NCI-H774 (cell line): ENCODE measurements at regions not wholly inside any gene's neighbourhood (a gene's known extent, or its start where the extent isn't known, plus 50 kb on each side); places are given as distances from the start of the nearest gene placed in this dataset.
"Not testable (repeated sequence)": the region's sequence is repeated elsewhere in the genome, so short reads cannot be mapped to it uniquely, and the experiment has no call there.

Source experiments
- DNase-seq: peaks from one replicate; lab custom pipeline; 2025; lab: John Stamatoyannopoulos, UW

DNA sequence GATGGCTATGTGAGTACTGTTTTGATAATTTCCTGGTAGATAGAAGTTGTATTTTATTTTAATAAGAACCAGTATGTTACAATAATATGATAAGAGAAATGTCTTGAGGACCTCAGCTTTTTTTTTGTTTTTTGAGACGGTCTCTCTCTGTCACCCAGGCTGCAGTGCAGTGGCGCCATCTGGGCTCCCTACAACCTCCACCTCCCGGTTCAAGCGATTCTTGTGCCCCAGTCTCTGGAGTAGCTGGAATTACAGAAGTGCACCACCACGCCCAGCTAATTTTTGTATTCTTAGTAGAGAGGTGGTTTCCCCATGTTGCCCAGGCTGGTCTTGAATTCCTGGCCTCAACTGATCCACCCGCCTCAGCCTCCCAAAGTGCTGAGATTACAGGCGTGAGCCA lies 968.1 kb upstream of the ADGRL4 start:
- DNase-seq: no peak

DNA sequence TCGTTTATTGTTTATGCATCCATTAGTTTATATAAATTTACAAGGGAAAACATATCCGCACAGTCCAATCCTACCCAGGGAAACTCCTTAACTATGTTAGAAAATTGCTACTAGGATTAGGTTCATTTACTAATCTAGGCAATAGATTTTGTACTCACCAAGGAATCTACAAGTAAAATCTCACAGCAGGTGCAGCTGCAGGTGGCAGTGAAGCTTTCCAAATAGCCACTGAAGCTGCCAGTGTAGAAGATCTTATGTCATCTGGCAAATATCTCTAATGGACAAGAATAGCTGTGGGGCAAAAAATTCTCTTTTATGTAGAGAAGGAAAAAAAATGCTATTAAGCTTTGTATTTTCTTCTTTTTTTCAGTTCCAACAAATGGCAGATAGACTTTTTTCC lies 963.4 kb upstream of the ADGRL4 start:
- DNase-seq: no peak

DNA sequence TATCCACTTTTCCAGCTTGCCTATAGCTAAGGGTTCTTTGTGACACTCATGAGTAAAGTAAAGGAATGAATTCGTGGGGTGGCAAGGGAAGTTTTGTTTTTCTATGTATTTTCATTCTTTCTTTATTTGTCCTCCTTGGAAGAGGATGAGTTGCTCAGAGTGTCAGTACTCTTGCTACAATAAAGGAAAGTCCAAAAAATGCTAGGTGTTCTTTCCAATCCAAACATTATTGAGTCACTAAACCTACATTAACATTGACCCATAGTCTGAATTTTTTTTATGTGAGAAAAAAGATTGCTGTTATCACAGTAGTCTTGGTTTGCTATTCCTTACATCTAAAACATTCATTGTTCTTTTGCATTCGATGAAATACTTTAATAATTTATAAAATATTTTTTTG lies 959.9 kb upstream of the ADGRL4 start:
- no peak for DNase-seq

DNA sequence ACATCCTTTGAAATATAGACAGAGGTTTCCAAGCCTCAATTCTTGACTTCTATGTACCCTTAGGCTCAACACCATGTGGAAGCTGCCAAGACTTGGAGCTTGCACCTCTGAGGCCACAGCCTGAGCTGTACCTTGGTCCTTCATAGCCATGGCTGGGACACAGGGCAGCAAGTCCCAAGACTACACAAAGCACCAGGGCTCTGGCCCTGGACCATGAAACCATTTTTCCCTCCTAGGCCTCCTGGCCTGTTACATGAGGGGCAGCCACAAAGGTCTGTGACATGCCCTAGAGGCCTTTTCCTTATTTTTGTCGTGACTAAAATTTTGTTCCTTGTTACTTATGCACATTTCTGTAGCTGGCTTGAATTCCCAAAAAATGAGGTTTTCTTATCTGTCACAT lies 953.1 kb upstream of the ADGRL4 start:
- DNase-seq: no peak

DNA sequence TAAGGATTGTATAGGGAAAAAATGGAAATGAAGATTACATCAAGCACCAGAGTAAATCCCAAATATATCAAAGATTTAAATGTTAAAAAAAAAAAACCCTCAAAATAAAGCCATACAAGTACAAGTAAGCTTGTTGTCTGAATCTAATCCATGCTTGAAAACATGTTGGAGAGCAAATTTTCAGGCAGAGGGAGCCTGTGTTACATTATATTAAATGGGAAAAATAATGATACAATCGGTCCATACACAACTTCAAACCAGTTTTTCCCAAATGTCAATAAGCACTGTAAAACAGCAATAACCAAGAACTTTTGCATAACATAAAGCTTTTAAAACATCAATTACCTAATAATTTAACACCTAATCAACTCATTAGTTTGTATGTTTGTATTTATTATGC lies 949.4 kb upstream of the ADGRL4 start:
- DNase-seq: no peak

DNA sequence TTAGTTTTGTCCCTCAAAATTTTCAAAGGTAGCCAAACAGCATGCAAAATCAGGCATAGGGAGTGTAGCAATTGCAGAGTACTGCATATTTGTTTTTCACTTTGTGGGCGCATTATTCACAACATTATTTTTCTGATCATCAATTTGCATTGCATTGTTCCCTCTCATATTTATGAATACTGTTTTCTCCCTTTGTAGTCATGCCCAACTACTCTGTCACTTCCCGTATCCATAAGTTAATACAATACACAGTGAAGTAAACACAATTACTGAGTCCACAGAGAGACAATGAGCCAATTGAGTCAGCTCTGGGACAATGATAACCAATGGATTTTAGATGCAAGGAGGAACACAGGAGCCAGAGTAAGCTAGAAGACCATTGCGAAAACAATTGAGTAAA lies 944.0 kb upstream of the ADGRL4 start:
- no peak for DNase-seq

DNA sequence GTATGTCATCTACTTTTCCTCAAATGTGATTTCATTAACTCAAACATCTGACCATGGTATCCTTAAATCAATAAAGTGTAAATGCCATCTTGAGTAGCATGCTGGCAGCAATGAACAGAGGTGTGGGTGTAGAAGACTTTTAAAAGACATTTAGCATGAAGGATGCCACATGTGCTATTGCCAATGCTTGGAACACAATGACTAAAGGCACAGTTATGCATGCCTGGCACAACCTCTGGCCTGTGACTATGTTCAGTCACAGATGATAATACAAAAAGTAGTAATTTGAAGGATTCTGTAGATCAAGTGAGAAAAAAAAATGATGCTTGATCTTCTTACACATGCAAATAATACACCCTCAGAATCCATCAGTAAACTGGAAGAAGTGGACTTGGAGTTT lies 938.9 kb upstream of the ADGRL4 start:
- DNase-seq: no peak

DNA sequence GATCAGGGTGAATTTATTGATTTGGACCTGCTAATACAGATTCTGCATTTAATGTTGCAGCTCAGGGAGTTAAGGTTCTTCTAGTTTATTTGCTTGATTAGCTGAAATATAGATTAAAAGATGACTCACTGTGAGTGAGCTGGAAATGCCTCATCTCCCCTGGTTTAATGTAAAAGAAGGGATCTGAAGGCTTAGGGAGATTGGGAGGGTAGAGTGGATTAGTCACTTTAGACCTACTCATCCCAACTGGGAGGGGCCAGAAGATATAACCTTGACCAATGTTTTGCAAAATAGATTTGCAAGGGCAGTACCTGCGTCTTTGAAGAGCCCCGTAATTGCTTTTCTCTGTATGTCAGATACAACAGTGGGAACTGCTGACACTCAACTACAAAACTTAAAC lies 922.8 kb upstream of the ADGRL4 start:
- DNase-seq: no peak

DNA sequence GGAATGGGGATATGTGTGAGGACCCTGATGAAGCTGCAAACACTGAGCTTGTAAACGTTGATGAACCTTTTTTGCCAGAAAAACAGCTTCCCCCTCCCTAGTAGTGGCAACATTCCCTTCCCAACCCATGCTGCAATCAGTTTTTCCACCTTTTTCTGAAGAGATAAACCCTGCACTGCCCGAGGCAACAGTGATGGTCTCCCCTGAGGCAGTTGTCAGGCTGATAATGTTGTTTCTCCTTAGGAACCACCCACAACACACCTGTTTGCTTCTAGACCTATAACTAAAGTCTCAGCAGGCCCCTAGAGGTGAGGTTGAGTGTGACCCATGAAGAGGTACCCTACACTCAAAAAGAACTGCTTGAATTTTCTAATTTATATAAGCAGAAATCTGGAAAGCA lies 922.4 kb upstream of the ADGRL4 start:
- DNase-seq: no peak

DNA sequence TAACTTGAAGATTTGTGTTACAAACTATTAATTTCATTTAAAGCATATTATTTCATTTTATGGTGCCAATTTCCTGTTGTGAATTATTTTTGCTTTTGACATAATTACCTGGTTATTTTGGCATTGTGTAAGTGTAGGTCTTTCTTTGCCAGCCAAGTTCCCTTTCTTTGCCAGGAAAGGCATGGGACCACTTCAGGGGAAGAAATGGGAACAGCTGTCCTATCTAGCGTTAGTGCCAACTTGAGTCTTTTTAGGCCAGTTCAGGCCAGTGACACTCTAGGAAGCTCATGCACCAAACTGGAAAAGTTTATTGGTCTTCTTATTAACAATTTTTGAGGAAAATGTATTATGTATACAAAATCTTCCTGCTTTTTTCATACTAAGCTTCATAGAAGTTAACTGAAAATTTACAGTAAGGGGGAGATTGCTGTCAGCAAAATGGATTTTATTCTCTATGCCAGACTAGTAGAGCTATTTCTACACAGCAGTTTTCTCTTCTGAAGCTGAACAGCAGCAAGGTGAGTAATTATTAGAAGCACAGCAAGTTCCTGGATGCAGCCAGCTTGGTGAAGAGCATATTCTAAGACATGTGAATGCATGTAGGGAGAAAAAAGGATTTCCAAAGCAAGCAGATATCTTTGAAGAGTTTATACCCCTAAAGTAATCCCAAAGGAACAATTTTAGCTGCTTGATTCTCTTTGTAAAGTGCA lies 914.6 kb upstream of the ADGRL4 start:
- no peak for DNase-seq

DNA sequence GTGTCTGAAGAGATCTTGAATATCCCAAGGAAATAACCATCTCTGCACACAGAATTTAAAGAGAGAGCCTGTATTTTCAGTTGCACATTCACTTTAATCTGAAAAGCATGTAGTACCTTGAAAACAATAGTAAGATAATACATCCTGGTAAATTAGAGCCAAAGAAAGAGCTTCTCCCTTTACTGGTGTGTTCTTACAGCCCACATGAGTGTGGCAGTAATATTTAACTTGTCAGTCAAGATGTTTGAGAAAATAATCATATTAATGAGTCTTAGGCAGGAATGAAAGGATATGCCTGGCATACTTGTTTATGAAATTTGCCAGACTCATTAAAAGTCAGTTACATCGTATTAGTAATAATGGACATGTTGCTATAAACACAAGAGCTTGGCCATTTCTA lies 908.4 kb upstream of the ADGRL4 start:
- DNase-seq: no peak

DNA sequence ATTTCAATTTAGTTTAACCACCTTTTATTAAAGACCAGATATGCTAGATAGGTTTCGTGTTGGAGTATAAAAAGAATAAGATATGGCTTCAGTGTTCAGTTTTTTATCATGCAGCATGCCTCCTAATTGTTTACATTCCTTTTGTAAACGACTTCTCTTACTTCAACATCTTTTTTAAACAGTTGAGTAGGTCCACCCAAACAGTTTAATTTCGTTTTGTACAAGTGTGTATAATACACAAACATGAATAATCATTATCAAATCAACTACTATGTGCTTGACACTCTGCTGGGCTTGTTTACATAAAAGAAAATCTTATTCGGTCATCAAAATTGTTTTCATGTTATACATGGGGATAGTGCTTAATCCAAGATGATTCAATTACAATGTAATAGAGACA lies 906.3 kb upstream of the ADGRL4 start:
- DNase-seq: no peak

DNA sequence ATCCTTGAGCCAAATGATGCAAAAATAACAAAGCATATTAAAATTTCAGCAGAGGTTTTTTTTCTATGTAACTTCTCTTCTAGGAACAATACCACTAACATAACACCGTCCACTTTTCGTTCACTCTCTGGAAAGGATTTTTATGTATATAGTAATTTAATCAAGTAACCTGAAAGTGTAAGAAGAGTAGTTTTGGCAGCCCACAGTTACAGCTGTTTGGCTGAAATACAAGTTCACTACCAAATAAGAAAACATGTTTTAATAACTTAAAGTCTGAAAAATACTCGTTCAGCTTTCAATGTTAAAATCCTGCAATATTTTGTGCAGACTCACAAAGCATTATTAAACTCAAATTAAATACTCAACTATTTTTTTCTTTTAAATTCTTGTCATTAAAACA lies 896.8 kb upstream of the ADGRL4 start:
- no peak for DNase-seq

DNA sequence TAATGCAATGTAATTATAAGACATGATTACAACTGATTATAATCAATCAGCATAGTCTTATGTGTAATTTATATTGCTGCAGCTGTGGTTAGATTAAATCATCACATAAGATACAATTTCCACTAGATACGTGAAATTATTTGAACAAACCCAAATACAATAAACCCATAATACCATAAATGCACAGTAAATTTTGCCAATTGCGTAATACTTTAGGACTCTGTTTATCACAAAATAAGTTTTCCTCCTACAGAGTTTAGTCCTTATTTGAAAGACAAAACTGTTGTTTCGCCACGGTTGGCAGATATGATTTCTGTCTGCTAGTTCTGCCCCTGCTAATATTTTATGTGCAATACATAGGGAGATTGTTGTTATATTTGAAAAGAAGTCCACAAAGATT lies 895.9 kb upstream of the ADGRL4 start:
- no peak for DNase-seq

DNA sequence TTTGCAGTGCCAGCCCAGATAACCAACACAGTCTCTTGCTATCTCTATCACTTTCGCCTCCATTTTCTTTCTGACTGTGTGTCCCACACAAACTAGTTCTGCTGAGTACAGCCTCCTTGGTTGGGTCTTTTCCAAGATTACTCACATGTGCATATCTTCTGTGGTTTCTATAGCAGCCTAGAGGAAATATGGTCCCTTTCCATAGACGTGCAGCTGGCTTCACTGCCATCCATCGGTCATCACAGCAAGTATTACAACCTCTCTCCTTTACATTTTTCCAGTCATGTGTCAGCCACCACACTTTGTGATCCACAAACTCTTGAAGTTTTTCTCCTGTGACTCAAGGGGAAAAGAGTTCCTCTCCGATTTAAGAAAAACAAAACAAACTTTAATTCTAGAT lies 893.4 kb upstream of the ADGRL4 start:
- no peak for DNase-seq

DNA sequence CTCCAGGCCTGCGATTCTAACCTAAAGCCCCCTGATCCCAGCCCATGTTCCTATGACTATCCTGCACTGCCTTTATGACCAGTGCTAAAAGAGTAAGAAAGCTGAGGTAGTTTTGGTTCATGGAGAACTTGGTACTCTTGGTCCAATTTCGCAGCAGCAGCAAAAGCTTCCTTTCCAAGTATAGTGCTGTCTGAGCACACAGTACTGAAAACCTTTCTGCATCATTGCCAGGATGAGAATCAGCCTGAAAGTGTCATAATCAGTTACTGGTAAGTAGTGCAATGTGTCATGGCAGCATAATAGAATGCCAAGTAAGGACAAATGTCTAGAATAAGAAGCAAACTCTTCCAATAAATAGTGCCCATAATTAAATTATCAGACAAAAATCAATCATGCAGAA lies 889.6 kb upstream of the ADGRL4 start:
- DNase-seq: no peak

DNA sequence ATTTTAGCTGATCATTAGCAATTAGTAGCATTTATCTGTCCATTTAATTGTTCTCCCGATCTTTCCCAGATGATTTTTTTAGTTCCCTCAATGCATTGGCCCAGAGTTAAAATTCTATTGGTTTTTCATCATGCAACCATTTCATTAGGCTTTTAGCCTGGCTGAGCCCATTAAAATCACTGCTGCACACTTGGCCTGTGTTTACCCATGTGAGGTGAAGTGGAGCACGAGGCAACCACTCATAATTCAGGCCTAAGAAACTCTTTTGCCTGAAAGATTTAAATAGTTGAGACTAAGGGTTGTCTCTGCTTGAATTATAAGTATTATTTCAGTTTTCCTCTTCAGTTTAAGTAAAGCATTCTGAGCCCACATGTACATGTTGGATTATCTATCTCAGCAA lies 889.0 kb upstream of the ADGRL4 start:
- DNase-seq: no peak

DNA sequence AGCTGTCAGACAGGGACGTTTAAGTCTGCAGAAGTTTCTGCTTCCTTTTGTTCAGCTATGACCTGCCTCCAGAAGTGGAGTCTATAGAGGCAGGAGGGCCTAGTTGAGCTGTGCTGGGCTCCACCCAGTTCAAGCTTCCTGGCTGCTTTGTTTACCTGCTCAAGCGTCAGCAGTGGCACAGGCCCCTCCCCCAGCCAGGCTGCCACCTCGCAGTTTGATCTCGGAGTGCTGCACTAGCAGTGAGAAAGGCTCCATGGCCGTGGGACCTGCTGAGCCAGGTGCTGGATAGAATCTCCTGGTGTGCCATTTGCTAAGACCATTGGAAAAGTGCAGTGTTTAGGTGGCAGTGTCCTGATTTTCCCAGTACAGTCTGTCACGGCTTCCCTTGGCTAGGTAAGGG lies 887.6 kb upstream of the ADGRL4 start:
- DNase-seq: not testable (repeated sequence)

DNA sequence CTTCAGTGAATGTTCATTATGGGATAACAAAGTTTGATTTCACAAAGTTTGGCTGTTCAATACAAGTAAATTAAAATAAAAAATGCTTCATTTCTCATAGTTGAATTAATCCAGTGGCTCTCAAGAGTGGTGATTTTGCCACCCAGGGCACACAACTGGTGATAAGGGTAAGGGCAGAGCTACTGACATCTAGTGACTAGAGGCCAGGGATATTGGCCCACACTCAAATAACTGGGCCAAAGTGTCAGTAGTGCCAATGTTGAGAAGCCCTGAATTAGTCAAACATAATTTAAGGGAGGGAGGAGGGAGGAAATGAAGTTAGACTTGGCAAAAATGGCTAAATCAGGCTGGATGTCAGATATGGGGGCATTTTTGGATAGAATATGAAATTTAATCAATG lies 880.5 kb upstream of the ADGRL4 start:
- no peak for DNase-seq

DNA sequence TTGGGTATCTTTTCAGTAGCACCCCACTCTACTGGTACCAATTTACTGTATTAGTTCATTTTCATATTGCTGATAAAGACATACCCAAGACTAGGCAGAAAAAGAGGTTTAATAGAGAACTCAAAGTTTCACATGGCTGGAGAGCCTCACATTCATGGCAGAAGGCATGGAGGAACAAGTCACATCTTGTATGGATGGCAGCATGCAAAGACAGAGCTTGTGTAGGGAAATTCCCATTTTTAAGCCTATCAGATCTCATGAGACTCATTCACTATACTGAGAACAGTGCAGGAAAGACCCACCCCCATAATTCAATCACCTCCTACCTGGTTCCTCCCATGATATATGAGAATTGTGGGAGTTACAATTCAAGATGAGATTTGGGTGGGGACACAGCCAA lies 878.6 kb upstream of the ADGRL4 start:
- no peak for DNase-seq

DNA sequence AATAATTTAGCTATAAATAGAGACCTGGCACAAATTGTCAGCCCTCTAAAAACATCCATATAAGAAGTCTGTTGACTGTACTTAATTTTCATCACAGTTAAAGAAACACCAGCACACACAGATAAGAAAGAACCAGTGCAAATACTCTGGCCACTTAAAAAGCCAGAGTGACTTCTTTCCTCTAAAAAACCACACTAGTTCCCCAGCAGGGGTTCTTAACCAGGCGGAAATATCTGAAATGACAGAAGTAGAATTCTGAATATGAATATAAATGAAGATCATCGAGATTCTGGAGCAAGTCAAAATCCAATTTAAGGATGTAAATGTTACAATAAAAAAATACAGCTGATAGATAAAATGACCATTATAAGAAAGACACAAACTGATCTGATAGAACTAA lies 870.6 kb upstream of the ADGRL4 start:
- no peak for DNase-seq

DNA sequence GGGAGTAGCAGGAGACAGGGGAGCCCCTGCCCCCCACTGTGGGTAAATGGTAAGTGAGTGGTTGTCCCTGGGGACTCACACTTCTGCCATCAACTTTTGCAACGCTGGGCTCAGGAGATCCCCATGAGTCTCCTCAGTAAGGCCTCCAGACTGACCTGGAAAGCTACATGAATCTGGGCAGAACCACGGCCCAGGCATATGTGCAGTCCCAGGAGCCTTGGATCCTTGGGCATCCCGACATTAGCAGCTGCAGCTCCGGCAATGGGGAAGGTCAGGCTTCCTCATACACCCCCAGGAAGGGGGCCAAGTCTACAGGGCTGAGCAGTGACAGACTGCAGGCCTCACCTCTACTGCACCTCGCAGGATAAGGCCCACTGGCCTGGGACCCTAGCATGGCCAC lies 868.7 kb upstream of the ADGRL4 start:
- no peak for DNase-seq

DNA sequence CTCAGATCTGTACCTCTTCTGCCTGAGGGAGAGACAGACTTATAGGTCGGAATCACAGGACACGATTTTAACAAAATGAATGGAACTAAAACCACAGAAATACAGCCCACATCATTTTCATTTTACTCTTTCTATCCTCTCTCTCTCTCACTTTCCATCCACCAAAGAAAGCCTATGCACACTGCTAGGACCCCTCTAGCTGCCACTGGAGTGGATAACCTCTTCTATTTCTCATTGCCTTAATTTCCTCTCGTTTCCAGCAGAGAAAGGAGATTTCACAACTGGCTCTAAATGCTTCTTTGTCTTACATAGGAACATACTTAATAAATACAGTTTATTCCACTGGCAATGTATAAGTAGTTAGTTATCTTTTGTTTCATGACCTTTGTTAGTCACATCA lies 867.8 kb upstream of the ADGRL4 start:
- no peak for DNase-seq

DNA sequence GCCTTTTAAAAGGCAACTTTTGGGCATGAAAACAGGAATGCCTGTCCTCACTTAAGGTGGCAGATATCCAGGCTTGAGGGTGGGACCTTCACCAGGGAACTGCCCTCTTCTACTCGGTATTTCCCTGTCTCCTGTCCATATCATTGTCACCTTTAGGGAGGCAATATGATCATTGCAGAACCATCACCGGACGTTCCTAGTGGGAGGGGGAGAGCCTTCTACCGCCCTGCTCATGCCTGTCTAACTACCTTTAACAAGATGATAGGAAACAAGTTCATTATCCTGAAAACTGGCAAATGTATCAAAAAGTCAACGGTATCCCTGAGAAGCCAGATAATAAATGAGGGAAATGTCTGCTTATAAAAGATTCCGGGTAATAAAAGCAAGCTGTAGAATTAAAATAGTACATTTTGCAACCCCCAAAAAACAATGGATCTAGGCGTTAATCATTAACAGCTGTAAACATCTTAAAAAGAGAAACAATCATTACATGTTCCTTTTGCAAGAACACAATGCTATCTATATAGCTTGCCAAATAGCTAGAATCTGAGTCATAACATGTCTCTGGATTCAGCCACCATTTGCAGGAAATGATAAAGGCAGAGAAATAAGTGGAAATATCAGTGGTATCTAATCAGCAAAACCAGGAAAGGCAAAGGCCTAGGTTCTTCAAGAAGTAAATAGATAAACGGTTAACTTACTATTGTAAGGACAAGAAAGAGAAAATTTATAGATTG lies 852.9 kb upstream of the ADGRL4 start:
- DNase-seq: no peak
